ENCODE measurements at regions not wholly inside any gene's neighbourhood (a gene's known extent, or its start where the extent isn't known, plus 50 kb on each side); places are given as distances from the start of the nearest gene placed in this dataset.

DNA sequence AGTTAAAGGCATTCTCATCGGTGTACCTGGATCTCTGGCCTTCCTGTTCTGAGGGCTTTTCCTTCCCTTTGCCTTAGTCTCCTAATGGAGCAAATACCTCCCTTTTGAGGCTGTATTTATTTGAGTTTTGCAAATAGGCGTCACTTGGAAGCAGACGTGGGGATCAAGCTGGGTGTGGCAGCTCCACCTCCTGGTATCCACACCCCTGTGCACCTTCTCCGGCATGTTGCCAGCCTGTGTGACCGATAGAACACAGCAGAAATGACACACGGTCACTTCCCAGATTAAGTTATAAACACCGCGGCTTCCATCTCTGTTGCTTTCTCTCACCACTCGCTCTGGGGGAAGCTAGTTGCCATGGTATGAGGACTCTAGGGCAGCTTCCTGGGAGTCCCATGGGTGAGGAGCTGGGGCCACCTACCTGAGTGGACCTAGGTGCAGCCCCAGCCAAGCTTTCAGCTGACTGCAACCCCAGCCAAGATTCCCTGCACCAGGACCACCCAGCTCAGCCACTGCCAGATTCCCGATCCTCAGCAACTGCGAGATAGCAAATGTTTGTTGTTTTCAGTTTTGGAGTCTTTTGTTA lies 214.4 kb upstream of the MVB12B start:
- Histone ChIP-seq H3K4me1 (ENCODE audit: control insufficient read depth in 2 of 2, insufficient read depth in 2 of 2, low read length in 2 of 2) (no peaks in the 10 kb centered on the region), H3K9me3 (ENCODE audit: control insufficient read depth in 2 of 2, insufficient read depth in 1 of 2, low read length in 1 of 2) (no peaks in the 10 kb centered on the region), H3K27me3 (ENCODE audit: control insufficient read depth in 2 of 2, insufficient read depth in 1 of 2, low read length in 1 of 2) (peaks cover 0 to 18% of the 10 kb centered on the region in 2 donors), H3K27ac (ENCODE audit: low read depth in 1 of 2, low read length in 1 of 2) (no peak overlapping the region), H3K4me3 (ENCODE audit: low read length in 2 of 2) (no peak overlapping the region), H3K36me3 (ENCODE audit: control insufficient read depth in 2 of 2, insufficient read depth in 2 of 2, low read length in 1 of 2) (no peaks in the 10 kb centered on the region)
- DNase-seq (ENCODE audit: low read depth in 6 of 9, low spot score in 9 of 9), result no peak
- 92% methylated on average over 11 of the region's 11 CpGs for WGBS

DNA sequence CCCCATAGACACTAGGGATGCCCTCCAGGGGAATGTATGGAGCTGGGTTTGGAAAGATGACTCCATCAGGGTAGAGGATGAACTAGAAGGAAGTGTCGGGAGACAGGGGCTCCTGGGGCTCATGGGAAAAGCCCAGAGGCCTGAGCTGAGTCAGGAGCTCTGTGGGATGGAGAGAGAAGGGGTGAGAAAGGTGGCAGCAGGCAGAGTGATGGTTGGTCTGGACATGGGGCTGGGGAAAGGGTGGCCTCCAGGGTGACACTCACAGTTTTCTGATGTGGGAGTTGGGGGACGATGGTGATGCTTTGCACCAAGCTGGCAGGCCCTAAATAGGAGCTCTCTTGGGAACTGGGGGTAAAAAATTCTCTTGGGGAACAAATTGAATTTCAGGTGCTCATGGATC lies 213.5 kb upstream of the MVB12B start:
- no peaks in the 10 kb centered on the region for H3K36me3 ChIP-seq (ENCODE audit: control insufficient read depth in 2 of 2, insufficient read depth in 2 of 2, low read length in 1 of 2)
- H3K4me3 ChIP-seq (ENCODE audit: low read length in 2 of 2), result no peak overlapping the region
- WGBS, result 86% methylated on average over 2 of the region's 2 CpGs
- H3K9me3 ChIP-seq (ENCODE audit: control insufficient read depth in 2 of 2, insufficient read depth in 1 of 2, low read length in 1 of 2), result no peaks in the 10 kb centered on the region
- no peaks in the 10 kb centered on the region for H3K4me1 ChIP-seq (ENCODE audit: control insufficient read depth in 2 of 2, insufficient read depth in 2 of 2, low read length in 2 of 2)
- DNase-seq (ENCODE audit: low read depth in 6 of 9, low spot score in 9 of 9), result no peak
- peaks cover 0 to 13% of the 10 kb centered on the region in 2 donors for H3K27me3 ChIP-seq (ENCODE audit: control insufficient read depth in 2 of 2, insufficient read depth in 1 of 2, low read length in 1 of 2)
- H3K27ac ChIP-seq (ENCODE audit: low read depth in 1 of 2, low read length in 1 of 2), result no peak overlapping the region

DNA sequence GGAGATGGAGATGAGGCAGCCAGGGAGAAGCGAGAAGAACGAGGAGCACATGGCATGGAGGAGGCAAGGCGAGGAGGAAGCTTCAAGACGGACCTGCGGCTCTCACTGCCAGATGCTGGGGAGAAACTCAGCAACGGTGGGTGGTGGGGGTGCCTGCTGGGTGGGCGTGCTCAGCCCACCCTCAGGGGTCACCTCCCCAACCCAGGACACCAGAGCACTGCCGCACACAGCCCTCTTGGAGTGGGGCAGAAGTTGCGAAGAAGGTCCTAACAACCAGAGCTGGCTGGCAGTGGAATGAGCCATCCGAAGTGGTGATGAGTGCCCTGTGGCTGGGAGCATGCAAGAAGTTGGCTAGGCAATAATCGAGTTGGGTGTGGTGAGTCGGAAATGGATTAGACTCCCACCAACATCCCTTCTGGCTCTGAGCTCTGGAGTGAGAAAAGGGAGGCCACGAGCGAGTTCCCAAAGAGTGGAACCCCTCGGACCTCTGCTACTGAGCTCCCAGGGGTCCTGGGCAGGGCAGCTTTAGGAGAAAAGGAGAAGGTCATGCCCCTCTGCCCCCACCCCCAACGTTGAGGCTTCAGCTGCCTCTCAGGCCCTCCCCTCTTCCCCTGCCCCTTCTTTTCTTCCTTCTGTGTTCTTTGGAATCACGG lies 212.7 kb upstream of the MVB12B start:
- no peak for DNase-seq (ENCODE audit: low read depth in 6 of 9, low spot score in 9 of 9)
- Histone ChIP-seq H3K9me3 (ENCODE audit: control insufficient read depth in 2 of 2, insufficient read depth in 1 of 2, low read length in 1 of 2) (no peaks in the 10 kb centered on the region), H3K4me3 (ENCODE audit: low read length in 2 of 2) (no peak overlapping the region), H3K27ac (ENCODE audit: low read depth in 1 of 2, low read length in 1 of 2) (no peak overlapping the region), H3K36me3 (ENCODE audit: control insufficient read depth in 2 of 2, insufficient read depth in 2 of 2, low read length in 1 of 2) (no peaks in the 10 kb centered on the region), H3K27me3 (ENCODE audit: control insufficient read depth in 2 of 2, insufficient read depth in 1 of 2, low read length in 1 of 2) (peaks cover 0 to 8% of the 10 kb centered on the region in 2 donors), H3K4me1 (ENCODE audit: control insufficient read depth in 2 of 2, insufficient read depth in 2 of 2, low read length in 2 of 2) (no peaks in the 10 kb centered on the region)
- 87% methylated on average over 17 of the region's 17 CpGs for WGBS

DNA sequence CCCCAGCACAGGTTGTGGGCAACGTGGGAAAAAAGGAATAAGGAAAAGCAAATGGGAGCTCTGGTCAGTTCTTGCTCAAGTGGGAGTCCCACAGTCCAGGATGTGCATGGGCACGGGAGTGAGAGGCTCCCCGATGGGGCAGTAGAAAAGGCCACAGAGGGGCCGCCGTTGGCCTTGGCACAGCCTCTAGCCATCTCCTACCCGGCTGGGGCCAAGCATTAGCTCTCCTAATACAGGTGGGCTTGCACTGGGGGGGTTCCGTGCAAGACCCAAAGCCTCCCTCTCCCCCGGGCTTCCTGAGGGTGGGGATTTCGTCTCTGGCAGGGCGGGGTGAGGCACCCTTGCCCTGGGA lies 212.2 kb upstream of the MVB12B start:
- no peak overlapping the region for H3K4me3 ChIP-seq (ENCODE audit: low read length in 2 of 2)
- 86% methylated on average over 10 of the region's 10 CpGs for WGBS
- no peak overlapping the region for H3K27ac ChIP-seq (ENCODE audit: low read depth in 1 of 2, low read length in 1 of 2)
- H3K36me3 ChIP-seq (ENCODE audit: control insufficient read depth in 2 of 2, insufficient read depth in 2 of 2, low read length in 1 of 2), result no peaks in the 10 kb centered on the region
- no peak for DNase-seq (ENCODE audit: low read depth in 6 of 9, low spot score in 9 of 9)
- no peaks in the 10 kb centered on the region for H3K9me3 ChIP-seq (ENCODE audit: control insufficient read depth in 2 of 2, insufficient read depth in 1 of 2, low read length in 1 of 2)
- H3K27me3 ChIP-seq (ENCODE audit: control insufficient read depth in 2 of 2, insufficient read depth in 1 of 2, low read length in 1 of 2), result peaks cover 0 to 6% of the 10 kb centered on the region in 2 donors
- H3K4me1 ChIP-seq (ENCODE audit: control insufficient read depth in 2 of 2, insufficient read depth in 2 of 2, low read length in 2 of 2), result no peaks in the 10 kb centered on the region

DNA sequence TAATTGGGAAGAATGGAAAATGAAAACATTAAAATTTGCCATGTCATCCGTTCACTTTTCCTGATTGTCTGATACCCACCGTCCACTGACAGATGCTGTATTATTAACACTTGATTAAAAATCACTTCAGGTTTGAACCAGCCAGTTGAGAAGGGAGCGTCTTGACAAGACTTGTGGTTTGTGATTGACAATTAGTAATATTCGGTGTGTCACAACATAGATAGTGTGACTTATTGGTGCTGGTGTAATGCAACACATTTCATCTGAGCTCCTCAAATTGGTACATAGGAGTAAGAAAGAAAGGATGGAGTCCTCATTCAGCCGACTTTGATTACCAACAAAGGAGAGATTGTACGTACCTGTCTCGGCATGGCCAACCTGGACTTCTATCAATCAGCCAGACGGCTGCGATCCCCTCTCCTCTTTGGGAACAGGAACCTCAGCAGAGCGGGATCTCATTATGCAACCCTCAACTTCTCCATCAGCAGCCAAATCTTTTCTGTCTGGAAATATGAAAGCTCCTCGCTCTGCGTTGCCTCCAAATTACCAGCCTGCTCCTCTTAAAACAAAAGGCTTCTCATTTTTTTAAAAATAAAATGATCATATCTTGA lies 211.7 kb upstream of the MVB12B start:
- no peak for DNase-seq (ENCODE audit: low read depth in 6 of 9, low spot score in 9 of 9)
- Histone ChIP-seq H3K27me3 (ENCODE audit: control insufficient read depth in 2 of 2, insufficient read depth in 1 of 2, low read length in 1 of 2) (peaks cover 0 to 6% of the 10 kb centered on the region in 2 donors), H3K27ac (ENCODE audit: low read depth in 1 of 2, low read length in 1 of 2) (no peak overlapping the region), H3K4me1 (ENCODE audit: control insufficient read depth in 2 of 2, insufficient read depth in 2 of 2, low read length in 2 of 2) (no peaks in the 10 kb centered on the region), H3K36me3 (ENCODE audit: control insufficient read depth in 2 of 2, insufficient read depth in 2 of 2, low read length in 1 of 2) (no peaks in the 10 kb centered on the region), H3K4me3 (ENCODE audit: low read length in 2 of 2) (no peak overlapping the region), H3K9me3 (ENCODE audit: control insufficient read depth in 2 of 2, insufficient read depth in 1 of 2, low read length in 1 of 2) (no peaks in the 10 kb centered on the region)
- WGBS, result 92% methylated on average over 12 of the region's 12 CpGs

DNA sequence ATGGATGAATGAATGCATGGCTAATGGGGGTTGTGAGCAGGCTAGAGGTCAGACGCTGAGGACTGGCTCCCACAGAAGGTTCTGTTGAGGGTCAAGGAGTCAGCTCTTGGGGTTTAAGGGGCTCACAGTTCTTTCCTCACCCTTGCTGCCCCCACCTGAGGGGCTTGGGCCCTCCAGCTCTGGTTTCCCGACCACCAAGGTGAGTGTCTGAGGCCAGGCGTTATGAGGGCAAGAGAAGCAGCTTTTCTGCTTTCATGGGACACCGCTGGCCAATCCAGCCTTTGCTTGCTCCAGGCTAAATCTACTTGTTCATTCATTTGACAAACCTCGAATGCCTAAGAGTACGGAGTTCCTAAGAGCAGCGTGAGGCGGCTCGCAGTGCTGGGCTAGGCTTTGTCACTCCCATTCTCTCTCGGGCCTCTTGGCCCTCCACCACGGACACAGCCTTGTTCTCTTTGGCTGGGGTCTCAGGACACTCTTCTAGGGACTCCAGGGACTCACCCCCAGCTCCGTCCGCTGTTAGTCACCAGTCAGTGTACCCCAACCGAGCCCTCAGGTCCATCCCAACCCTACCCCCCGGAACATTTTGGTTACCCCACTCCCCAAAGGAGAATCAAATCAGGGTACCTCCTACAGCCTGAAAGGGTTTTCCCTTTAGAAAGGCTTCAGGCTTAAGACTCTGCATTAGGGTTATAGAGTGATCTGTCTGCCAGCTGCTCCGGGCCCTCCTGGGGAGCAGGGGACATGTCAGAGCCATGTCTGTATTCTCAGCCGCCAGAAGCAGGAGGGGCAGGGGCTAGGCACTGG lies 210.1 kb upstream of the MVB12B start:
- Histone ChIP-seq H3K27me3 (ENCODE audit: control insufficient read depth in 2 of 2, insufficient read depth in 1 of 2, low read length in 1 of 2) (peaks cover 0 to 6% of the 10 kb centered on the region in 2 donors), H3K27ac (ENCODE audit: low read depth in 1 of 2, low read length in 1 of 2) (no peak overlapping the region), H3K4me3 (ENCODE audit: low read length in 2 of 2) (no peak overlapping the region), H3K9me3 (ENCODE audit: control insufficient read depth in 2 of 2, insufficient read depth in 1 of 2, low read length in 1 of 2) (no peaks in the 10 kb centered on the region), H3K4me1 (ENCODE audit: control insufficient read depth in 2 of 2, insufficient read depth in 2 of 2, low read length in 2 of 2) (no peaks in the 10 kb centered on the region), H3K36me3 (ENCODE audit: control insufficient read depth in 2 of 2, insufficient read depth in 2 of 2, low read length in 1 of 2) (no peaks in the 10 kb centered on the region)
- 88% methylated on average over 17 of the region's 17 CpGs for WGBS
- DNase-seq (ENCODE audit: low read depth in 6 of 9, low spot score in 9 of 9), result no peak

DNA sequence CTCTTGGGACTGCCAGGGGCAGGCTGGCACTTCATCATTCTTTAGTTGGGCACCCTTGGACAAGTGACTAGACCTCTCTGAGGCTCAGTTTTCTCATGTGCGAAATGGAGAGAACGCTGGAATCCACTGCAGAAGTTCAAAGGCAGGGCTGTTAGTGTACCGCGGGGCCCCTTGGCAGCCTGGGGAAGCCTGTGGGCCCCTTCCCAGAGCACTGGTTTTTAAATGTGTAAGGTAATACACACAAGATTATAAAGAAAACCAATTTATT lies 209.5 kb upstream of the MVB12B start:
- no peak for DNase-seq (ENCODE audit: low read depth in 6 of 9, low spot score in 9 of 9)
- H3K4me3 ChIP-seq (ENCODE audit: low read length in 2 of 2), result no peak overlapping the region
- H3K9me3 ChIP-seq (ENCODE audit: control insufficient read depth in 2 of 2, insufficient read depth in 1 of 2, low read length in 1 of 2), result no peaks in the 10 kb centered on the region
- peaks cover 0 to 6% of the 10 kb centered on the region in 2 donors for H3K27me3 ChIP-seq (ENCODE audit: control insufficient read depth in 2 of 2, insufficient read depth in 1 of 2, low read length in 1 of 2)
- no peaks in the 10 kb centered on the region for H3K4me1 ChIP-seq (ENCODE audit: control insufficient read depth in 2 of 2, insufficient read depth in 2 of 2, low read length in 2 of 2)
- H3K36me3 ChIP-seq (ENCODE audit: control insufficient read depth in 2 of 2, insufficient read depth in 2 of 2, low read length in 1 of 2), result no peaks in the 10 kb centered on the region
- H3K27ac ChIP-seq (ENCODE audit: low read depth in 1 of 2, low read length in 1 of 2), result no peak overlapping the region
- WGBS, result 97% methylated on average over 4 of the region's 4 CpGs

DNA sequence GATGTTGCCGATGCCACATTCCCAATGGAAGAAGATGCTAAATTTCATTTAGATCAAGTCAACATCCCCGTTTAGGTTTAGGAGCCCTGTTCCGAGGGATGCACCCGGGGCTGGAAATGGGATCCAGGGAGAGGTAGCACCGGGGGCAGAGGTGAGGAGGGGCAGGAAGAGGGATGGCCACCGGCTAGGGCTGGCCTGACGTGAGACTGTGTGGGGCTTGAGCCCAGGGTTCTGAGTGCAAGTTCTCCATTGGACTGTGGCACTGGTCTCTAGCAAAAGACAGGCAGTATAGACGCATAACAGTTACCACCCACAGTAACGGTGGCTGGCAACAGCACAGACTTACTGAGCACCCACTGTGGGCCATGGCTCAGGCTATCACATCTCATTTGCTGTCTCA lies 209.0 kb upstream of the MVB12B start:
- Histone ChIP-seq H3K4me3 (ENCODE audit: low read length in 2 of 2) (no peak overlapping the region), H3K4me1 (ENCODE audit: control insufficient read depth in 2 of 2, insufficient read depth in 2 of 2, low read length in 2 of 2) (no peaks in the 10 kb centered on the region), H3K36me3 (ENCODE audit: control insufficient read depth in 2 of 2, insufficient read depth in 2 of 2, low read length in 1 of 2) (no peaks in the 10 kb centered on the region), H3K27ac (ENCODE audit: low read depth in 1 of 2, low read length in 1 of 2) (no peak overlapping the region), H3K9me3 (ENCODE audit: control insufficient read depth in 2 of 2, insufficient read depth in 1 of 2, low read length in 1 of 2) (no peaks in the 10 kb centered on the region), H3K27me3 (ENCODE audit: control insufficient read depth in 2 of 2, insufficient read depth in 1 of 2, low read length in 1 of 2) (peaks cover 0 to 4% of the 10 kb centered on the region in 2 donors)
- no peak for DNase-seq (ENCODE audit: low read depth in 6 of 9, low spot score in 9 of 9)
- 96% methylated on average over 9 of the region's 9 CpGs for WGBS

DNA sequence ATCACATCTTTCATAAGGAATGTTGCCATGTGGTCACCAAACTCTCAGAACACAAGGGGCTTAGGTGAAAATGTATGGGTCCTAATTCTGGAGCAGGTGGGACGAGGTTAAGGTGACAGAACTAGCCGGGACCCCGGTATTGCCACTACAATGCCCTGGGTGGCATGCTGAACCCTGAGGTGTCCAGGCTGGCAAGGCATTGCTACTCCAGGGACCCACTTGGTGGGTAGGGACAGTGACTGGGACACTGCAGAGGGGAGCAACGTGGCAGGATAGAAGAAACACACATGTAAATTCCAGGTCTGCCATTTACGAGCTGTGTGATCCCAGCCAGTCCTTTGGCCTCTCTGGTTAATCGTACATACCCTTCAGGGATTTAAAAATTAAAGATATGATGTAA lies 206.9 kb upstream of the MVB12B start:
- H3K9me3 ChIP-seq (ENCODE audit: control insufficient read depth in 2 of 2, insufficient read depth in 1 of 2, low read length in 1 of 2), result no peaks in the 10 kb centered on the region
- DNase-seq (ENCODE audit: low read depth in 6 of 9, low spot score in 9 of 9), result no peak
- no peak overlapping the region for H3K4me3 ChIP-seq (ENCODE audit: low read length in 2 of 2)
- WGBS, result 92% methylated on average over 6 of the region's 6 CpGs
- no peaks in the 10 kb centered on the region for H3K4me1 ChIP-seq (ENCODE audit: control insufficient read depth in 2 of 2, insufficient read depth in 2 of 2, low read length in 2 of 2)
- no peak overlapping the region for H3K27ac ChIP-seq (ENCODE audit: low read depth in 1 of 2, low read length in 1 of 2)
- no peaks in the 10 kb centered on the region for H3K36me3 ChIP-seq (ENCODE audit: control insufficient read depth in 2 of 2, insufficient read depth in 2 of 2, low read length in 1 of 2)
- H3K27me3 ChIP-seq (ENCODE audit: control insufficient read depth in 2 of 2, insufficient read depth in 1 of 2, low read length in 1 of 2), result peaks cover 0 to 7% of the 10 kb centered on the region in 2 donors
